Spleen (tissue), 7 donors: ENCODE measurements at regions not wholly inside any gene's neighbourhood (a gene's known extent, or its start where the extent isn't known, plus 50 kb on each side); places are given as distances from the start of the nearest gene placed in this dataset.

Experiments
- POLR2A ChIP-seq, 3 donors: fragments of 450-650 bp; IDR thresholded peaks; one replicate each; pipeline ENCODE4 v1.5.1; 2017; ENCODE audit warnings: antibody characterized with exemption in 3 of 3, mild to moderate bottlenecking in 1 of 3
- POLR2AphosphoS5 ChIP-seq, 3 donors: sonication (generic); formaldehyde crosslinking; IDR thresholded peaks; one replicate each; pipeline ENCODE4 v1.5.1; 2017; ENCODE audit warnings: antibody characterized with exemption in 3 of 3
- TF ChIP-seq, protein P1 (sequence below), 11 experiments: fragments of 200-600 bp in 7 of 11; fragments of 450-650 bp in 4 of 11; sonication (generic) in 4 of 11; IDR thresholded peaks in 8 of 11; conservative IDR thresholded peaks in 3 of 11; 1 replicate in 7 of 11; 2 replicates in 4 of 11; pipeline versions ENCODE4 v1.4.0 to v1.8.0; 2016 to 2021; ENCODE audit warnings: antibody characterized with exemption in 11 of 11, inconsistent platforms in 4 of 11, mild to moderate bottlenecking in 1 of 11
- donor health status: DM: no; HTN: no; CAD: no; lungs with moderate emphysema.
- donor health status: DM: no; HTN: no; CAD: no.
- donor health status: DM: no; HTN: no; CAD: no.

DNA sequence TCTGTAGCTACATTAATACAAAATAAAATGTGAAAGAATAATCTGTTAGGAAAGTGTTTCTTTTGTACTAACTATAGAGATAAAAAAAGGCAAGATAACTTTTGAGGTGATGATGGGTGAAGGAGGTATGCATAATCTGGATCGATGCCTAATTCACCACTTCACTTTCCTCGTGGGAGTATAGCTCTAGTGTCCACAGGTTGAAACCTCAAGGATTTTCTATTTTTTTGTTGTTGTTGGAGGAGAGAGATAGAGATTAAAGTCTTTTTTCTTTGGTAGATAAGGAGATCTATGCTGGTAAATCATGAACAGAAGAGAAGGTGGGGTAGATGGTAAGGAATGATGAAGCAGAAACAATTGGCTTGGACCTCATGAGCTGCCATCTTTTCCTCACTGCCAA, 635.3 kb upstream of the ZEB2 start:
- TF ChIP-seq, protein P1, sequence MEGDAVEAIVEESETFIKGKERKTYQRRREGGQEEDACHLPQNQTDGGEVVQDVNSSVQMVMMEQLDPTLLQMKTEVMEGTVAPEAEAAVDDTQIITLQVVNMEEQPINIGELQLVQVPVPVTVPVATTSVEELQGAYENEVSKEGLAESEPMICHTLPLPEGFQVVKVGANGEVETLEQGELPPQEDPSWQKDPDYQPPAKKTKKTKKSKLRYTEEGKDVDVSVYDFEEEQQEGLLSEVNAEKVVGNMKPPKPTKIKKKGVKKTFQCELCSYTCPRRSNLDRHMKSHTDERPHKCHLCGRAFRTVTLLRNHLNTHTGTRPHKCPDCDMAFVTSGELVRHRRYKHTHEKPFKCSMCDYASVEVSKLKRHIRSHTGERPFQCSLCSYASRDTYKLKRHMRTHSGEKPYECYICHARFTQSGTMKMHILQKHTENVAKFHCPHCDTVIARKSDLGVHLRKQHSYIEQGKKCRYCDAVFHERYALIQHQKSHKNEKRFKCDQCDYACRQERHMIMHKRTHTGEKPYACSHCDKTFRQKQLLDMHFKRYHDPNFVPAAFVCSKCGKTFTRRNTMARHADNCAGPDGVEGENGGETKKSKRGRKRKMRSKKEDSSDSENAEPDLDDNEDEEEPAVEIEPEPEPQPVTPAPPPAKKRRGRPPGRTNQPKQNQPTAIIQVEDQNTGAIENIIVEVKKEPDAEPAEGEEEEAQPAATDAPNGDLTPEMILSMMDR (IDR thresholded peaks at IDR 0.05 in 8 of 11, conservative IDR thresholded peaks at IDR 0.05 in 3 of 11) = no peak
- TF ChIP-seq POLR2A (IDR thresholded peaks at IDR 0.05) = no peak
- TF ChIP-seq POLR2AphosphoS5 (IDR thresholded peaks at IDR 0.05) = no peak
